Smooth muscle cell (in vitro differentiated cells): ENCODE measurements at regions not wholly inside any gene's neighbourhood (a gene's known extent, or its start where the extent isn't known, plus 50 kb on each side); places are given as distances from the start of the nearest gene placed in this dataset.
A peak's percentile ranks its signal among the peaks of the same experiment; 100 is the strongest.

Experiments used
- DNase-seq: peaks from one replicate; lab custom pipeline; 2025; ENCODE audit not compliant: unreplicated experiment; lab: John Stamatoyannopoulos, UW
- H2AFZ ChIP-seq: fragments of 200-600 bp; sonication (generic); 2 replicates; pipeline ENCODE4 v1.6.0; 2016; ENCODE audit warnings: antibody characterized with exemption, low read depth, mild to moderate bottlenecking
- H3F3A ChIP-seq: fragments of 200-600 bp; sonication (generic); 2 replicates; pipeline ENCODE4 v1.6.0; 2017; ENCODE audit warnings: antibody characterized with exemption, low read depth
- H3K27ac ChIP-seq: fragments of 200-600 bp; sonication (generic); 2 replicates; pipeline ENCODE4 v1.5.1; 2016; ENCODE audit warnings: low read depth, mild to moderate bottlenecking
- H3K27me3 ChIP-seq: fragments of 200-600 bp; sonication (generic); 2 replicates; pipeline ENCODE4 v1.6.1; 2016; ENCODE audit warnings: low read depth, mild to moderate bottlenecking
- H3K36me3 ChIP-seq: fragments of 200-600 bp; sonication (generic); 2 replicates; pipeline ENCODE4 v1.5.1; 2016; ENCODE audit warnings: low read depth
- H3K4me1 ChIP-seq: fragments of 200-600 bp; sonication (generic); 2 replicates; pipeline ENCODE4 v1.5.1; 2016; ENCODE audit warnings: low read depth
- H3K4me2 ChIP-seq: fragments of 200-600 bp; sonication (generic); 2 replicates; pipeline ENCODE4 v1.6.0; 2016; ENCODE audit warnings: mild to moderate bottlenecking
- H3K4me3 ChIP-seq: fragments of 200-600 bp; sonication (generic); 2 replicates; pipeline ENCODE4 v1.5.1; 2016; ENCODE audit warnings: mild to moderate bottlenecking
- H3K79me2 ChIP-seq: fragments of 200-600 bp; sonication (generic); 2 replicates; pipeline ENCODE4 v1.6.0; 2016; ENCODE audit warnings: low read depth, mild to moderate bottlenecking
- H3K9ac ChIP-seq: fragments of 200-600 bp; sonication (generic); 2 replicates; pipeline ENCODE4 v1.6.0; 2016; ENCODE audit warnings: low read depth
- H3K9me3 ChIP-seq: fragments of 200-600 bp; sonication (generic); replicated peaks from 2 replicates; pipeline ENCODE4 v1.5.1; 2016; ENCODE audit warnings: low read depth
- H4K20me1 ChIP-seq: fragments of 200-600 bp; sonication (generic); 2 replicates; pipeline ENCODE4 v1.6.0; 2016; ENCODE audit warnings: low read depth
- WGBS: methylation state at CpG from one replicate; pipeline ENCODE4 v1.1.7; 2016; ENCODE audit warnings: low lambda C conversion rate; 5-methylcytosine and 5-hydroxymethylcytosine counted together
- TF ChIP-seq, protein P1 (sequence below): fragments of 200-600 bp; sonication (generic); IDR thresholded peaks from 2 replicates; pipeline ENCODE4 v1.5.1; 2017; ENCODE audit warnings: borderline replicate concordance, mild to moderate bottlenecking, antibody characterized with exemption; ENCODE audit not compliant: insufficient read depth, poor library complexity, severe bottlenecking

DNA sequence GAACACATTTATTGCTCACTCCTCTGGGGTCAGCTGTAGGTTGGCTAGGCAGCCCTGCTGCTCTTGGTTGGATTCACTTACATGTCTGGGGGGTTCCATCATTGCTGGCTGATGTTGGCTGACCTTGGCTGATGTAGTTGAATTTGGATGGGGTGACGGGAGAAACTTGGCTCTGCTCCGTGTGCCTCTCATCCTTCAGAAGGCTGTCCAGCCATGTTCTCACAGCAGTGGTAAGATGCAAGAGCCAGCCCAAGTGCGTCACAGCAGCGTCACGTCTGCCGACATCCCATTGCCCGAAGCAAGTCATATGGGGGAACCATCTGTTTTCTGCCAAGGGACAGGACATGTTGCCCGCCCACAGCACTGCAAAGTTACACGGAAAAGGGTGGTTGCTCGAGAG is 613.5 kb downstream of the MATN1 start:
- Histone ChIP-seq H3K9me3 (no peaks in the 10 kb centered on the region), H4K20me1 (no peaks in the 10 kb centered on the region), H2AFZ (no peak overlapping the region), H3F3A (no peaks in the 10 kb centered on the region), H3K4me3 (no peak overlapping the region), H3K27ac (no peak overlapping the region), H3K4me2 (no peak overlapping the region), H3K27me3 (peaks cover 58% of the 10 kb centered on the region), H3K4me1 (no peaks in the 10 kb centered on the region), H3K36me3 (no peaks in the 10 kb centered on the region), H3K79me2 (no peaks in the 10 kb centered on the region), H3K9ac (no peak overlapping the region)
- DNase-seq, result no peak
- TF ChIP-seq, protein P1, sequence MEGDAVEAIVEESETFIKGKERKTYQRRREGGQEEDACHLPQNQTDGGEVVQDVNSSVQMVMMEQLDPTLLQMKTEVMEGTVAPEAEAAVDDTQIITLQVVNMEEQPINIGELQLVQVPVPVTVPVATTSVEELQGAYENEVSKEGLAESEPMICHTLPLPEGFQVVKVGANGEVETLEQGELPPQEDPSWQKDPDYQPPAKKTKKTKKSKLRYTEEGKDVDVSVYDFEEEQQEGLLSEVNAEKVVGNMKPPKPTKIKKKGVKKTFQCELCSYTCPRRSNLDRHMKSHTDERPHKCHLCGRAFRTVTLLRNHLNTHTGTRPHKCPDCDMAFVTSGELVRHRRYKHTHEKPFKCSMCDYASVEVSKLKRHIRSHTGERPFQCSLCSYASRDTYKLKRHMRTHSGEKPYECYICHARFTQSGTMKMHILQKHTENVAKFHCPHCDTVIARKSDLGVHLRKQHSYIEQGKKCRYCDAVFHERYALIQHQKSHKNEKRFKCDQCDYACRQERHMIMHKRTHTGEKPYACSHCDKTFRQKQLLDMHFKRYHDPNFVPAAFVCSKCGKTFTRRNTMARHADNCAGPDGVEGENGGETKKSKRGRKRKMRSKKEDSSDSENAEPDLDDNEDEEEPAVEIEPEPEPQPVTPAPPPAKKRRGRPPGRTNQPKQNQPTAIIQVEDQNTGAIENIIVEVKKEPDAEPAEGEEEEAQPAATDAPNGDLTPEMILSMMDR, result no peak
- 87% methylated on average over 10 of the region's 10 CpGs for WGBS

DNA sequence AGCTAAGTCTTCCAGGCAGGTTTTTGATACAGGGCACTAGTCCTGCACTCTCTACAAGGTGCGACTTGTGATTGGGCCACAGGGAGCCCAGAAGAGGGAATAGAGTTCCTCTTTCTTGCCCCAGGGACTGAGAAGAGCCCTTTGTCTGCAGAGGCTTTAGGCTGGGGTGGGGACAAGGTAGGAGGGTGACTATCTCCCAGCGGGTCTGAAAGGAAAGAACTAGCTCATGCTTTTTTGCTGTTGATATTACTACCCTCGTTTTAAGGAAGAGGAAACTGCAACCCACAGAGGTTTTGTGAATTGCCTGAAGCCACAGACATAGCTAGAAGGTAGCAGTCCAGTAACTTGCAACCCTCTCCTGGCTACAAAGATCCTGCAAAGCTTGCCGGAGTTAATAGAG is 615.2 kb downstream of the MATN1 start:
- peaks cover 65% of the 10 kb centered on the region for H3K27me3 ChIP-seq
- H3K4me3 ChIP-seq, result no peak overlapping the region
- H3F3A ChIP-seq, result no peaks in the 10 kb centered on the region
- WGBS, result 69% methylated on average over 4 of the region's 4 CpGs
- no peaks in the 10 kb centered on the region for H3K4me1 ChIP-seq
- H3K9ac ChIP-seq, result no peak overlapping the region
- H2AFZ ChIP-seq, result no peak overlapping the region
- no peaks in the 10 kb centered on the region for H3K9me3 ChIP-seq
- H3K36me3 ChIP-seq, result no peaks in the 10 kb centered on the region
- H4K20me1 ChIP-seq, result no peaks in the 10 kb centered on the region
- no peaks in the 10 kb centered on the region for H3K79me2 ChIP-seq
- no peak for DNase-seq
- H3K27ac ChIP-seq, result no peak overlapping the region
- no peak overlapping the region for H3K4me2 ChIP-seq
- TF ChIP-seq, protein P1, result no peak

DNA sequence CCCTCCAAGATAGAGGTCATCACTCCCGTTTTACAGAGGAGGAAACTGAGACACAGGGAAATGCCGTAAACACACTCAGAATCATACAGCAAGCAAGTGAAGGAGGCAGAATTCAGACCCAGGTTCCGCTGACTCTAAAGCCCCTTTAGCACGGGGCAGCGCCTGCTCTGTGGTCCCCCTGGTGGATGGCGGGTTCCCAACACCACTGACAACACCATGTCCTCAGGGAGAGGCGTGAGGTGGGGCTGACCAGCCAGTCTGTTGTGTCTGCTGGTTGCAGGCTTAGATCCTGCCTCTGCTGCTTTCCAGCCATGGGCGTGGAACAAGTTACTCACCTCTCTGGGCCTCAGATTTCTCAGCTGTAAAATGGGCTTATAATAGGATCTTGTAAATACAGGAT is 617.3 kb downstream of the MATN1 start:
- no peaks in the 10 kb centered on the region for H3F3A ChIP-seq
- H3K36me3 ChIP-seq, result no peaks in the 10 kb centered on the region
- TF ChIP-seq, protein P1, result peak; percentile 52
- 27% methylated on average over 8 of the region's 8 CpGs for WGBS
- H3K4me3 ChIP-seq, result no peak overlapping the region
- no peaks in the 10 kb centered on the region for H4K20me1 ChIP-seq
- no peak for DNase-seq
- H3K79me2 ChIP-seq, result no peaks in the 10 kb centered on the region
- H3K9me3 ChIP-seq, result no peaks in the 10 kb centered on the region
- H3K27me3 ChIP-seq, result peaks cover 63% of the 10 kb centered on the region
- no peak overlapping the region for H3K9ac ChIP-seq
- H3K4me2 ChIP-seq, result no peak overlapping the region
- no peak overlapping the region for H2AFZ ChIP-seq
- H3K4me1 ChIP-seq, result no peaks in the 10 kb centered on the region
- no peak overlapping the region for H3K27ac ChIP-seq

DNA sequence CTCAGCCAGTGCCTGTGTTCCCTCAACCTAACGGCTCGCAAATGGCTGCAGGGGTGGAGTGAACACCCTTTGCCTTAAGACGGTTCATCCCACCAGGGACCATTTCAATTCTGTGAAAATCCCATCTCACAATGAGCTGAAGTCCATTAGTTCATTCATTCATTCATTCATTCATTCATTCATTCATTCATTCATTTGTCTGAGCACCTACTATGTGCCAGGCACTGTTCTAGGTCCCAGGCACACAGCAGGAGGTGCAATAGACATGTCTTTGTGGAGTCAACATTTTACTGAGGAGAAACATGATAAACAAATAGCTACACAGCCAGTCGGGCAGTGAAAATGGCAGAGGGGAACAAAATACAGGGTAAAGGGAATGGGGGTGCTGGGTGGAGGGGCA is 618.8 kb downstream of the MATN1 start:
- WGBS, result 82% methylated on average over 4 of the region's 4 CpGs
- H3K27me3 ChIP-seq, result peaks cover 50% of the 10 kb centered on the region
- no peaks in the 10 kb centered on the region for H3K4me1 ChIP-seq
- no peaks in the 10 kb centered on the region for H3K9me3 ChIP-seq
- H3K4me2 ChIP-seq, result no peak overlapping the region
- no peak overlapping the region for H3K4me3 ChIP-seq
- no peaks in the 10 kb centered on the region for H3K36me3 ChIP-seq
- H3F3A ChIP-seq, result no peaks in the 10 kb centered on the region
- TF ChIP-seq, protein P1, result no peak
- H3K79me2 ChIP-seq, result no peaks in the 10 kb centered on the region
- H4K20me1 ChIP-seq, result no peaks in the 10 kb centered on the region
- no peak overlapping the region for H3K9ac ChIP-seq
- no peak for DNase-seq
- H3K27ac ChIP-seq, result no peak overlapping the region
- H2AFZ ChIP-seq, result no peak overlapping the region
